Uterus (tissue), 2 donors: ENCODE measurements at regions not wholly inside any gene's neighbourhood (a gene's known extent, or its start where the extent isn't known, plus 50 kb on each side); places are given as distances from the start of the nearest gene placed in this dataset.

Source experiments
- CTCF ChIP-seq, 4 experiments: fragments of 200-600 bp in 2 of 4; fragments of 450-650 bp in 2 of 4; sonication (generic) in 2 of 4; IDR thresholded peaks; one replicate each; pipeline ENCODE4 v1.5.1; 2016 to 2019; ENCODE audit warnings: antibody characterized with exemption in 4 of 4, mild to moderate bottlenecking in 2 of 4, moderate library complexity in 1 of 4
- POLR2A ChIP-seq, 2 donors: fragments of 450-650 bp; IDR thresholded peaks; one replicate each; pipeline ENCODE4 v1.6.1; 2016; ENCODE audit warnings: antibody characterized with exemption in 2 of 2, mild to moderate bottlenecking in 1 of 2, moderate library complexity in 1 of 2

GRCh38 chr10:29057822-29058331 lies 231.0 kb upstream of the LYZL1 start:
- TF ChIP-seq CTCF (IDR thresholded peaks at IDR 0.05) (no peak), POLR2A (IDR thresholded peaks at IDR 0.05) (no peak)
